ENCODE measurements at regions not wholly inside any gene's neighbourhood (a gene's known extent, or its start where the extent isn't known, plus 50 kb on each side); places are given as distances from the start of the nearest gene placed in this dataset.
"Not testable (repeated sequence)": the region's sequence is repeated elsewhere in the genome, so short reads cannot be mapped to it uniquely, and the experiment has no call there.

DNA sequence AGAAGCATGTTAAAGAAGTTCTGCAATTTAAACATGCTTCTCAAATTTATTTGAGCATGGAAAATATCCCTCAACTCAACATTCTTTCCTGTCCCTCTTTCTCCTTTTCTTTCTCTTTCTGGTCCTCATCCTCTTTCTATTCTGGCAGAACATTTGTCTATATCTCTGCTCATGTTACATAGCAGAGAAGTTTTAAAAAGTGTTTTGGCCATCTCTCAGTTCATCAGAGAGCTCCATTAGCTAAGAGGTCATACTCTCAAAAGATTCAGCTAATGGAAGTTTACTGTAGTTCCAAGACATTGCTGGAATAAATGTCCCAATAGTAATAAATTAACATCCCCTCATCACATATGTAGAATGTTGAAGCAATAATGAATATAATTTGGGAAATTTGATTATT, 53.5 kb downstream of the XCL2 start:
- no peak for DNase-seq

- DNase-seq, result no peak
Measured at GRCh38 chr1:168488138-168488537, 55.7 kb downstream of the XCL2 start.

GRCh38 chr1:168486820-168487219, 57.0 kb downstream of the XCL2 start:
- not testable (repeated sequence) for DNase-seq

DNA sequence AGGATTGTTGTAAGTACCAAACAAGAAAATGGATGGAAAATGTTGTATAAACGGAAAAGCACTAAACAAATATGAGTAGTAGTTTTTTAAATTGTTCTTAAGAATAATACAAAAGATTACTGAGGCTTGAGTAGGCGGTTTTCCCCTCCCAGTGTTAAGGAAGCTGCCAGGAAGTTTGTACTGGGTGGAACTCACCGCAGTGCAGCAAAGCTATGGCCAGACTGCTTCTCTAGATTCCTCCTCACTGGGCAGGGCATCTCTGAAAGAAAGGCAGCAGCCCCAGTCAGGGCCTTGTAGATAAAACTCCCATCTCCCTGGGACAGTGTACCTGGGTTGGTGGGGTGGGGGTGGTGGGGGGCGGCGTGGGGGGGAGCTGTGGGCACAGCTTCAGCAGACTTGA, 58.7 kb downstream of the XCL2 start:
- no peak for DNase-seq

DNA sequence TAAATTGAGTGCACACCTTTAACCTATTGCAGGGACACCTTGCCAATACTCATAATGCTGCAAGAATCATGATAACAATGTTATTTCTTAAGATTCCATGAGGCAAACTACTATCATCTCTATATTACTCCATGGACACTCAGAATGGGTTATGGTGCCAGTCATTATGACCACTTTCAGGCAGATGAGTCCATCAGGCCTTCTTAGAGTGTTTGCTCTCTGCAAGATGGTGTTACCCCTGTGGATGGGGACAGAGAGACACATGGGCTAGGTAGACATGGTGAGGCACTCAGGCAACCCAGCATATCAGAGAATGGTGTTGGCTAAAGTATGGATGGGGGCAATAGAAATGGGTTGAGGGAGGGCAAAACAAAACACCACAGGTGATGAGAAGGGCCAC, 59.7 kb downstream of the XCL2 start:
- DNase-seq, result no peak

- DNase-seq, result no peak
Measured at GRCh38 chr1:168483539-168483938, 60.3 kb downstream of the XCL2 start.

DNA sequence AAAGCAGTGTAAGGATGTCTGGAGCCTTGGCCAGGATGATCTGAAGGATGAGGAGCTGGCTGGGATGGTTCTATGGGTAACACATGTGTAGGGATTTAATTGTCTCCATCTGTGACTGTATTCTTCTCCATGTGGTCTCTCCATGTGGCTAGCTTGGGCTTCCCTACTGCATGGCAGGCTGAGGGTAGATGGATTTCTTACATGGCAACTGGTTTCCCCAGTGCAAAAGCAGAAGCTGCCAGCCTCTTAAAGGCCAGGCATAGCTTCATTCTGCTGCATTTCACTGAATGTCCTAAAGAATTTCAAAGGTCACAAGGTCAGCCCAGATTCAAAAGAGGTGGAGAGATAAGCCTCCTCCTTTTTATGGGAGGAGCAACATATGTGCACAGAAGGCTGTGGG, 61.7 kb downstream of the XCL2 start:
- no peak for DNase-seq

DNA sequence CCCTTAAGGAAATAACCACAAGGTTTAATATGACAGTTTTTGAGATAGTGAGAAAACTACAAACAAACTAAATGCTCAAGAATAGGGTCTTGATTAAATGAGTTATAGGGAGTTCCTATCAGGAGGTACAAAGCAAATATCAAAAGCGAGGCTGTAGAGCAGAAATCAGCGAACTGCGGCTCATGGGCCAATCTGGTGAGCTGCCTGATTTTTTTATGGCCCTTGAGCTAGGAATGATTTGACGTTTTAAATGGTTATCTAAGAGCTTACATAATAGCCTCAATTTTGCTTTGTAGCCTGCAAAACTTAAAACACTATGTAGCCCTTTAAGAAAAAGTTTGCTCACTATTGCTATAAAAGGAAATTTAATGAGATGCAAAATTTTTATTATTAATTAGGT, 62.2 kb downstream of the XCL2 start:
- no peak for DNase-seq

GRCh38 chr1:168480997-168481396, 62.8 kb downstream of the XCL2 start:
- DNase-seq, result no peak

DNA sequence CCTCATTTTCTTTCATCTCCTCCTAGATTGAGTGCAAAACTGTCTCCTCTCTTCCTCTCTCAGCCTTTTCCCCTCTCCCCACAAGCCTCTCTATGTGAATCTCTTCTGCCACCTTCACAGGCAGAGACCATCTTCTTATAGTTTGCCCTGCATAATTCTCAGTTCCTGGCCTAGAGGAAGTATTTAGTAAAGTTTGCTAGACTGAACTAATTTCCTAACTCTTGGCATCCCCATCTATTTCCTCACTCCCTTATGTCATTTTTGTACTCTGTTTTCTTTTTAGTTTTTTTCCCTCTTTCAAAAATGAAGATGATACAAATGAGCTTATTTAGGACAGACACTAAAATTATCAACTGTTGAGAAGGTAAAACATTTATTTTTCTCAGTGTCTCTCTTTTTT, 66.0 kb downstream of the XCL2 start:
- DNase-seq, result no peak

GRCh38 chr1:168476588-168477385, 67.0 kb downstream of the XCL2 start:
- DNase-seq, result no peak

DNA sequence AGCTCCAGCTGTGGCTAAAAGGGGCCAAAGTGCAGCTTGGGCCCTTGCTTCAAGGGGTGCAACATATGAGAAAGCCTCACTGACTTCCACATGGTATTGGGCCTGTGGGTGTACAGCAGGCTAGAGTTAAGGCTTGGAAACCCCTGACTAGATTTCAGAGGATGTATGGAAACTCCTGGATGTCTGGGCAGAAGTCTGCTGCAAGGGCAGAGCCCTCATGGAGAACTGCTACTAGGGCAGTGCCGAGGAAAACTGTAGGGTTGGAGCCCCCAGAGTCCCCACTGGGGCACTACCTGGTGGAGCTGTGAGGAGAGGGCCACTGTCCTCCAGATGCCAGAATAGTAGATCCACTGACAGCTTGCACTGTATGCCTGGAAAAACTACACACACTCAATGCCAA, 69.5 kb downstream of the XCL2 start:
- DNase-seq, result no peak

DNA sequence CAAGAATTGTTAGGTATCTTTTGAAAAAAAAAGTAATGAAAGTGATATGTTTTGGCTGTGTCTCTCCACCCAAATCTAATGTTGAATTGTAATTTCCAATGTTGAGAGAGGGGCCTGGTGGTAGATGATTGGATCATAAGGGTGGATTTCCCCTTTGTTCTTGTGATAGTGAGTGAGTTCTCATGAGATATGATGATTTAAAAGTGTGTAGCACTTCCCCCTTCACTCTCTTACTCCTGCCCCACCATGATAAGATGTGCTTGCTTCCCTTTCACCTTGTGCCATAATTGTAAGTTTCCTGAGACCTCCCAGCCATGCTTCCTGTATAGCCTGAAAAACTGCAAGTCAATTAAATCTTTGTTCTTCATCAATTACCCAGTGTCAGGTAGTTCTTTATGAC, 70.7 kb downstream of the XCL2 start:
- DNase-seq, result no peak

DNA sequence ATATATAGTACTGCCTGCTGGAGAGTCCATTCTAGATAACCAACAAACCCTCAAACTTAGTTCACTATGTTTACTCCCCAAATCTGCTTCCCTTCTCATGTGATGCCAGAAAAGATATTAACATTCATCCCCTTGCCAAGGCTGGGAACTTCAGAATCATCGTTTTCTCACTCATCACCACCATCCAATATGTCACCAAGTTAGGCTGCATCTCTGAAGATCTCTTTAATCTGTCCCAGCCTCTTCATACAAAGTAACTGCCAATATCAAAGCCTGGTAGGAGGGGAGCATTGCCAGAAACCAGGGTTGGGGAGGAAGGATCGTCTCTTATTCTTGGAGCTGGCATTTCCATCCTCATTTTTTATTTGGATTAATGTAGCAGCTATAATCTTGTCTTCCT, 71.6 kb downstream of the XCL2 start:
- DNase-seq, result no peak

DNA sequence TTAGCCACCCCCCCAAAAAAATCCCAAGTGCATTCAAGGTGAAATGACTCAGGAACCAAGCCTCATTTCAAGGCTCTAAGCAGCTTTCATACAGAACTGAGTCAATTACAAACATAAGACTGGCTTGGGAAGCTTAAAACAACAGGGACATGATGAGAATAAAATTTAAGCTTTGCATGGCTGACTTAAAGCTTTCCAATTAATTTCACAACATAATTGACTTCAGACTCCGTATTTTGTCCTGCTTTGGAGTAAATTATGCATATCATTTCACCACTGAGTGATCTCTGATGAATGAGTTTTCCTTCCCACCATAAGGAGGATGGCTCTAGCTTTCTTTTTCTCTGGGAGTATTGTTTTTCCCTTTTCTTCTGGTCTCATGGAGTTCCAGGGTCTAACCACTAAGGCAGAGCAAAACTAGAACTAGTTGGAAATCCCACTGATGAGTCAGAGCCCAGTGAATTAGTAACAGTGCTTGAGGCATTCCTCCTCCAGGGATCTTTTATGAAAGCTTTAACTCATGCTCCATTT, 72.8 kb downstream of the XCL2 start:
- DNase-seq, result peak; percentile 7 to 63

DNA sequence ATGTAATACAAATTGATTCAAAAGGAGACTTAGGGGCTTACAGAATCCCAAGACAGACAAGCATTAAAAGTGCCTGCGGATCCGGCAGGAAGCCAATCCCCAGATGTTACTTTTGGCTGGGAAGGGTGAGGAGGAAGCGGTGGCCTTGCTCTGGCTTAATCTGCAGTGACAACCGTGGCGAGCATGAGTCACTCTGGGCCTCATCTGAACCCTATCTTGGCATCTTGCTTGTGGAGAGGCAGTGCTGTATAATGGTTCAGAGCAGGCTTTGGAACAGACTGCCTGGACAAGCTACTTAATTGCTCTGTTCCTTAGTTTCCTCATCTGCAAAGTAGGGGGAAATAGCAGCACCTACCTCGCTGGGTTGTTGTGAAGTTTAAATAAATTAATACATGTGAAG, 74.1 kb downstream of the XCL2 start:
- no peak for DNase-seq

DNA sequence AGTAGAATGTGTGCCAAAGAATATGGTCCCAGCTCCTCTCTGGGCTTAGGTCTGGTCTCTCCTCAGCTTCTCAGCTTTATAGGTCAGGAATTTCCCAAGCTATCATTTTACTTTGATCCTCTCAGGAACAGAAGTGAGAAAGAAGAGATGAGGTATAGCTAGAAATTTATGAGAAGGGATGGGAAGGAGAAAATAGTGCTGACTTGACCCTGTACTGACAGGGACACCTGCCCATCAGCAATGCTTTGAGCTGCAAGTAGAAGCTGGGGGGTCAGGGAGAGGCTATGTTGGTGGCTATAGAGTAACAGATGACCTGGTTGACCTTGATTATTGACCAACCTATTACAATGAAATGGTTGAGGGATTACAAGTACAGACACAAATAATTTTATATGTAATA, 75.0 kb downstream of the XCL2 start:
- DNase-seq, result no peak

DNA sequence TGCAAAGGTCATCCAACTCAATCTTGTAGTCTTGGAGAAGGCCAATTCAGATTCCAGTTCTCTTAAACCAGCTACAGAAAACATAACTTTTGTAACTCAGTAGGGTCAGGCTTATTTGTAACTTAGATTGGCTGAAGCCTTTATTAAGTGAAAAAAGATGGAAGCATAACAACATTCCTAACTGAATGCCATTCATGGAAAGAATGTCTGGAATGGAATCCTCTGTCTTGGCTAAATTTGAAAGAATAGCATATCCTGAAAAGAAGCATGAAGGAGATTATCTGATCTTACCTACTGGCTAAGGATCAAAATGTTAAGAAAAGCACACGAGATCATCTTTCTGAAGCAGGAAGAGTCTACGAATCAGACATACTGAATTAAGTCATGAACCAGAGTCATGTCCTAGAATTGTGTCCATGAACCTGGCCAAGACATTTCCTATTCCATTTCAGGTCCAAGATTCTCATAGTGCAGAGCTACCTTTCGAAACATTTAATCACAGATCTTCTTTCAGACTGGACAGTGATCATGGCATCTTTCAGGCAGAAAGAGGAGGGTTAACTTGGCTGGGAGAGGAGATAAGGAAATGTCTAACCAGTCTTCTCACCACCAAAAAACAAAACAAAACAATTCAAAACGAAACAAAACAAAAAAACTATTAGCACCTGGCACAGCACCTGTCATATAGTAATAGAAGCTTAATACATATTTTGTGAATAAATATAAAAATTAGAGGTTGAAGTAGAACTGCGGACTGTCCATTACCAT, 75.6 kb downstream of the XCL2 start:
- no peak for DNase-seq

DNA sequence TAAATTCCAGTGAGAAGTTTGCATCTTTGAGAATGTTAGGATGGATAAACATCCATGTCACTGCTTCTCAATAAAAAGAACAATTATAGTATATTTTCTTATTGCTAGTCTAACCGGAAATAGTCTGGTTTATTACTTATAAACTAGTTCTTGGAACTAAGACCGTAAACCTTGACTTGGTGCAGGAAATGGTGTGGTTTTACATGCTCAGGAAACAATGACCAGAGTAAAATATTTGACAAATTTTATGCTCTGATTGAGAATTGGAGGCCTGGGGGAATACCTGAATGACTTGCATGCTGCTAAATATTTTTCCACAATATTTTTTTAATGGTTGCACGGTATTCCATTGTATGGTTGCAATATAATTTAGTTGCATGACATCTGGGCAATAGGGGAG, 76.3 kb downstream of the XCL2 start:
- no peak for DNase-seq

DNA sequence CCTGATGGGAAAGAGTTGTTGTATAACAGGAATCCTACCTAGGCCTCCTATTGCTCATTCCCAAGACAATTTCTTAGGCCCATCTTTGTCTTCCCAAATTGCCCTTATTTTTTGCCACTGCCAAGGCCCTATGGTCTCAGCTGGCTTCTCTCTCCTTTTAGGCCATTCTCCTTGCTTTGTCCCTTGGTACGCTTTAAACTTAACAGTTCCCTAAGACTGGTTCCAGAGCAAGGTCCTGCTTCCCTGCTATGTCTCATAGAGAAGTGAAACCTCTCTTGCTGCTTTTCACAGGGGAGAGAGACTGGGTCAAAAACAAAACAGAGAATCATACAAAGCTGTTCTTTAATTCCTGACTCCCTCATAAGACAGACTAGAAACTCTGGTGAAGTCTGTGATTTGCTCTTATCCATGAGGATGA, 77.1 kb downstream of the XCL2 start:
- no peak for DNase-seq

GRCh38 chr1:168466092-168466713, 77.6 kb downstream of the XCL2 start:
- DNase-seq, result no peak

- not testable (repeated sequence) for DNase-seq
Measured at GRCh38 chr1:168461108-168461507, 82.7 kb downstream of the XCL2 start.

DNA sequence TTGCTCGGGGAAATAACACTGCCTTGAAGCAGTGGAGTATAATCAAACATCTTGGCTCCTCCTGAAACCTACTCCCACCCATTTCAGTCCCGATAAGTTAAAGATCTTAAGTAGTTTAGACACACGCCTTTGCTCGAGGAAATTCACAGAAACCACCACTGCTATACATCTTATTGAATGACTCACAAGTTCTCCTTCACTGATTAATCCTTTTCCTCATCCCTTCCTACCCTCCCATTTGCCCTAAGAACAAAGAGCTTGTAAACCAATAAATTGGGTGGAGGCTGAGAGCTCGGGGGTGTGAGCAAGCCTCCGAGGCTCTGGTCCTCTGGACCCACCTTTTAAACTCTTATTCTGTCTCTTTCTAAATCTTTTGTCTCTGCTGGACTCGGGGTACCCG, 86.5 kb downstream of the XCL2 start:
- DNase-seq, result not testable (repeated sequence)

DNA sequence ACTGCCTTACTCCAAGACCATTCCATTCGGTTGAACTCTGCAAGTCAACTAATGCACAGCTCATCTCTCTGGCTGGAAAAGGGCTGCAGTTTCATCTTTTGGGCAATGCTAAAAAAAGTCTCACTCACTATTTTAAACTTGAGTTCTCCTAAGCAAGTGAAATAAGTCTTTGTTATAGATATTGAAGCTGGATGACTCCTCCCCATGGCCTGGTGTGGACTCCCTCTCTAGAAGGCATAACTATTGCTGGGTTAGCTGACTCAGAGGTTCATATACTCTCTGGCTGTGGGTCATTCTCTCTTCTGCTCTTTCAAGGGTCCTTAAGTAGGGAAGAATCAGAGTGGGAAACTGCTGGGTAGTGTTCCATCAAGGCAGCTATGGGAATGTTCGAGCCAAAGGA, 88.0 kb downstream of the XCL2 start:
- no peak for DNase-seq
